H9 (cell line): ENCODE measurements at regions not wholly inside any gene's neighbourhood (a gene's known extent, or its start where the extent isn't known, plus 50 kb on each side); places are given as distances from the start of the nearest gene placed in this dataset.

Experiments
- DNase-seq: peaks from one replicate; pipeline ENCODE4 v3.0.0-alpha.2; 2017
- H2AFZ ChIP-seq: one replicate; pipeline ENCODE4 v1.6.1; 2013; ENCODE audit warnings: mild to moderate bottlenecking, low read length, control low read depth, moderate library complexity
- H2AK5ac ChIP-seq: 2 replicates; pipeline ENCODE4 v1.6.1; 2013; ENCODE audit warnings: low read length, control low read depth, mixed read lengths; ENCODE audit not compliant: insufficient read length
- H2BK120ac ChIP-seq: one replicate; pipeline ENCODE4 v1.6.1; 2013; ENCODE audit warnings: low read depth, mild to moderate bottlenecking, low read length, control low read depth, inconsistent platforms; ENCODE audit not compliant: poor library complexity, severe bottlenecking
- H2BK12ac ChIP-seq: 2 replicates; pipeline ENCODE4 v1.6.1; 2013; ENCODE audit warnings: low read length, control low read depth, mixed read lengths, low read depth; ENCODE audit not compliant: insufficient read length
- H2BK15ac ChIP-seq: 2 replicates; pipeline ENCODE4 v1.6.1; 2013; ENCODE audit warnings: low read depth, low read length, control low read depth
- H2BK20ac ChIP-seq: one replicate; pipeline ENCODE4 v1.6.1; 2013; ENCODE audit warnings: low read depth, mild to moderate bottlenecking, low read length, control low read depth, inconsistent platforms; ENCODE audit not compliant: poor library complexity, severe bottlenecking
- H2BK5ac ChIP-seq: 2 replicates; pipeline ENCODE4 v1.6.1; 2013; ENCODE audit warnings: low read length, control low read depth, mixed read lengths; ENCODE audit not compliant: insufficient read length
- H3K14ac ChIP-seq: 2 replicates; pipeline ENCODE4 v1.6.1; 2013; ENCODE audit warnings: low read length, control low read depth; ENCODE audit not compliant: insufficient read depth
- H3K18ac ChIP-seq: 2 replicates; pipeline ENCODE4 v1.6.1; 2013; ENCODE audit warnings: low read depth, mild to moderate bottlenecking, mixed read lengths, low read length, control low read depth; ENCODE audit not compliant: insufficient read length
- H3K23ac ChIP-seq: 2 replicates; pipeline ENCODE4 v1.6.1; 2013; ENCODE audit warnings: low read length, control low read depth, mixed read lengths, low read depth; ENCODE audit not compliant: insufficient read length
- H3K23me2 ChIP-seq: 2 replicates; pipeline ENCODE4 v1.6.1; 2013; ENCODE audit warnings: low read depth, mild to moderate bottlenecking, mixed read lengths, low read length, control low read depth; ENCODE audit not compliant: insufficient read length, poor library complexity, severe bottlenecking
- H3K27ac ChIP-seq: 2 replicates; pipeline ENCODE4 v1.5.1; 2013; ENCODE audit warnings: low read length, control low read depth, mixed read lengths, low read depth; ENCODE audit not compliant: insufficient read length
- H3K27me3 ChIP-seq: 2 replicates; pipeline ENCODE4 v1.6.1; 2013; ENCODE audit warnings: low read length, control low read depth, inconsistent platforms; ENCODE audit not compliant: insufficient read depth
- H3K4ac ChIP-seq: 2 replicates; pipeline ENCODE4 v1.6.1; 2013; ENCODE audit warnings: low read depth, mild to moderate bottlenecking, control low read depth, inconsistent platforms, low read length, moderate library complexity
- H3K4me1 ChIP-seq: 2 replicates; pipeline ENCODE4 v1.6.1; 2013; ENCODE audit warnings: low read length, control low read depth, inconsistent platforms; ENCODE audit not compliant: insufficient read depth
- H3K4me2 ChIP-seq: 2 replicates; pipeline ENCODE4 v1.6.1; 2013; ENCODE audit warnings: low read length, control low read depth, mixed read lengths; ENCODE audit not compliant: insufficient read length, insufficient read depth
- H3K56ac ChIP-seq: 2 replicates; pipeline ENCODE4 v1.6.1; 2013; ENCODE audit warnings: low read depth, mild to moderate bottlenecking, mixed read lengths, low read length, control low read depth; ENCODE audit not compliant: insufficient read length
- H3K79me1 ChIP-seq: 2 replicates; pipeline ENCODE4 v1.6.1; 2013; ENCODE audit warnings: low read depth, mild to moderate bottlenecking, moderate library complexity, low read length, control low read depth, inconsistent platforms; ENCODE audit not compliant: insufficient read depth, poor library complexity, severe bottlenecking
- H3K79me2 ChIP-seq: 2 replicates; pipeline ENCODE4 v1.6.1; 2013; ENCODE audit warnings: low read length, control low read depth, inconsistent platforms; ENCODE audit not compliant: insufficient read depth
- H3K9ac ChIP-seq: 2 replicates; pipeline ENCODE4 v1.6.1; 2013; ENCODE audit warnings: low read length, control low read depth, mixed read lengths; ENCODE audit not compliant: insufficient read length; ENCODE audit errors: extremely low read depth
- H3K9me3 ChIP-seq: one replicate; pipeline ENCODE4 v1.6.1; 2013; ENCODE audit warnings: low read depth, low read length, inconsistent platforms; ENCODE audit not compliant: control insufficient read depth
- H3T11ph ChIP-seq: one replicate; pipeline ENCODE4 v1.6.1; 2013; ENCODE audit warnings: mild to moderate bottlenecking, low read length, control low read depth, inconsistent platforms
- H4K20me1 ChIP-seq: one replicate; pipeline ENCODE4 v1.6.1; 2013; ENCODE audit not compliant: control insufficient read depth, insufficient read length, insufficient read depth
- H4K5ac ChIP-seq: 2 replicates; pipeline ENCODE4 v1.6.1; 2013; ENCODE audit warnings: low read depth, mild to moderate bottlenecking, mixed read lengths, low read length, control low read depth; ENCODE audit not compliant: insufficient read length
- H4K8ac ChIP-seq: replicated peaks from 2 replicates; pipeline ENCODE4 v1.6.1; 2013; ENCODE audit warnings: low read length, control low read depth, mixed read lengths, low read depth; ENCODE audit not compliant: insufficient read length
- H4K91ac ChIP-seq: 2 replicates; pipeline ENCODE4 v1.6.1; 2013; ENCODE audit warnings: low read depth, mild to moderate bottlenecking, moderate library complexity, mixed read lengths, low read length, control low read depth; ENCODE audit not compliant: insufficient read length
- H3K27ac Mint-ChIP-seq, 3 experiments: 2 replicates in 2 of 3; 3 replicates in 1 of 3; pipeline ENCODE4 v1.8.0; 2020 to 2021; ENCODE audit warnings: mixed read lengths in 3 of 3, mild to moderate bottlenecking in 1 of 3, moderate library complexity in 1 of 3
- H3K27me3 Mint-ChIP-seq: 2 replicates; pipeline ENCODE4 v1.8.0; 2021; ENCODE audit warnings: low read depth, mild to moderate bottlenecking, moderate library complexity, mixed read lengths
- H3K36me3 Mint-ChIP-seq, 3 experiments: 2 replicates in 2 of 3; 3 replicates in 1 of 3; pipeline ENCODE4 v1.8.0; 2020 to 2021; ENCODE audit warnings: low read depth in 3 of 3, mixed read lengths in 3 of 3; ENCODE audit not compliant: insufficient read depth in 1 of 3
- H3K4me1 Mint-ChIP-seq, 2 experiments: 2 replicates each; pipeline ENCODE4 v1.8.0; 2020; ENCODE audit warnings: mixed read lengths in 2 of 2
- H3K4me3 Mint-ChIP-seq, 2 experiments: 2 replicates in 1 of 2; 3 replicates in 1 of 2; pipeline ENCODE4 v1.8.0; 2020 to 2021; ENCODE audit warnings: mild to moderate bottlenecking in 2 of 2, mixed read lengths in 2 of 2, moderate library complexity in 1 of 2
- H3K9me3 Mint-ChIP-seq, 2 experiments: 2 replicates in 1 of 2; 3 replicates in 1 of 2; pipeline ENCODE4 v1.8.0; 2020; ENCODE audit warnings: mild to moderate bottlenecking in 2 of 2, mixed read lengths in 2 of 2, moderate library complexity in 1 of 2
- WGBS: extraction: QIAGEN DNeasy Blood & Tissue Kit; methylation state at CpG from one replicate; pipeline ENCODE4 v1.1.7; 2013; ENCODE audit warnings: missing lambda C conversion rate, low lambda C conversion rate, mixed read lengths; ENCODE audit not compliant: insufficient read length; ENCODE audit errors: extremely low coverage; 5-methylcytosine and 5-hydroxymethylcytosine counted together
- TF ChIP-seq, protein P1 (sequence below): fragments of 200-600 bp; sonication (generic); conservative IDR thresholded peaks from 3 replicates; pipeline ENCODE4 v1.8.0; 2021; ENCODE audit warnings: antibody characterized with exemption, mild to moderate bottlenecking

DNA sequence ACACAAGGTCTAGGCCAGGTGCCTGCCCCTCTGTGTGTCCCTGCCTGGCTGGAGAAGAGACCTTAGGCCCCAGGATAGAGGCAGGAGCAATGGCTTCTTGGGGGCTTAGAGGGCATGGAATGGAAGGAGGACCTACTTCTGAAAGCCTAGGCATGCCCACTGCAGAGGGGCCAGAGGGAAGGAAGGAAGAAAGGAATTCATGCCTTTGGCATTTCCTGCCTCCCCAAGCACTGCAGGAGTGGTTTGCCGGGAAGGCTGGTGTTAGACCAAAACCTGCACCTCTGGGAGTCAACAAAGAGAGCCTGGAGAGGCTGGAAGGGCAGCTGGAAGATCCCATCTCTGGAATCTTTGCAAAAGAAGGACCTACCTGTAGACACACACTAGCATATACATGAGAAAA lies 50.7 kb upstream of the KCNE2 start:
- no peak overlapping the region for H2BK12ac ChIP-seq
- H3K23ac ChIP-seq, result no peak overlapping the region
- no peak overlapping the region for H4K8ac ChIP-seq
- Mint-ChIP-seq H3K4me3 (no peak overlapping the region), H3K27ac (no peak overlapping the region), H3K9me3 (no peaks in the 10 kb centered on the region), H3K4me1 (peaks cover 0 to 6% of the 10 kb centered on the region in 2 experiments; a peak in 2 of 4 replicates), H3K27me3 (no peaks in the 10 kb centered on the region; the same call in 1 of the 2 replicates), H3K36me3 (no peaks in the 10 kb centered on the region; a peak in 1 of 7 replicates)
- no peak overlapping the region for H2BK15ac ChIP-seq
- H3K4me1 ChIP-seq, result no peaks in the 10 kb centered on the region
- no peak overlapping the region for H3K56ac ChIP-seq
- no peak for DNase-seq
- H3K18ac ChIP-seq, result no peak overlapping the region
- H3K27ac ChIP-seq, result no peak overlapping the region
- H3K9ac ChIP-seq, result no peak overlapping the region
- no peaks in the 10 kb centered on the region for H3K79me1 ChIP-seq
- no peak overlapping the region for H2AK5ac ChIP-seq
- TF ChIP-seq, protein P1, sequence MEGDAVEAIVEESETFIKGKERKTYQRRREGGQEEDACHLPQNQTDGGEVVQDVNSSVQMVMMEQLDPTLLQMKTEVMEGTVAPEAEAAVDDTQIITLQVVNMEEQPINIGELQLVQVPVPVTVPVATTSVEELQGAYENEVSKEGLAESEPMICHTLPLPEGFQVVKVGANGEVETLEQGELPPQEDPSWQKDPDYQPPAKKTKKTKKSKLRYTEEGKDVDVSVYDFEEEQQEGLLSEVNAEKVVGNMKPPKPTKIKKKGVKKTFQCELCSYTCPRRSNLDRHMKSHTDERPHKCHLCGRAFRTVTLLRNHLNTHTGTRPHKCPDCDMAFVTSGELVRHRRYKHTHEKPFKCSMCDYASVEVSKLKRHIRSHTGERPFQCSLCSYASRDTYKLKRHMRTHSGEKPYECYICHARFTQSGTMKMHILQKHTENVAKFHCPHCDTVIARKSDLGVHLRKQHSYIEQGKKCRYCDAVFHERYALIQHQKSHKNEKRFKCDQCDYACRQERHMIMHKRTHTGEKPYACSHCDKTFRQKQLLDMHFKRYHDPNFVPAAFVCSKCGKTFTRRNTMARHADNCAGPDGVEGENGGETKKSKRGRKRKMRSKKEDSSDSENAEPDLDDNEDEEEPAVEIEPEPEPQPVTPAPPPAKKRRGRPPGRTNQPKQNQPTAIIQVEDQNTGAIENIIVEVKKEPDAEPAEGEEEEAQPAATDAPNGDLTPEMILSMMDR, result no peak
- H3K4me2 ChIP-seq, result no peak overlapping the region
- no peak overlapping the region for H4K5ac ChIP-seq
- H3K27me3 ChIP-seq, result no peaks in the 10 kb centered on the region
- H2AFZ ChIP-seq, result no peak overlapping the region
- no peak overlapping the region for H2BK120ac ChIP-seq
- no peaks in the 10 kb centered on the region for H4K20me1 ChIP-seq
- H3K4ac ChIP-seq, result no peak overlapping the region
- H2BK20ac ChIP-seq, result no peak overlapping the region
- H3K9me3 ChIP-seq, result no peaks in the 10 kb centered on the region
- no peaks in the 10 kb centered on the region for H3K79me2 ChIP-seq
- no peak overlapping the region for H4K91ac ChIP-seq
- no peak overlapping the region for H2BK5ac ChIP-seq
- H3K14ac ChIP-seq, result no peak overlapping the region
- H3K23me2 ChIP-seq, result no peaks in the 10 kb centered on the region
- WGBS, result no CpG with 5 or more reads among the region's 1 CpG
- no peak overlapping the region for H3T11ph ChIP-seq
